Gastroesophageal sphincter (tissue), 3 donors: ENCODE measurements at regions not wholly inside any gene's neighbourhood (a gene's known extent, or its start where the extent isn't known, plus 50 kb on each side); places are given as distances from the start of the nearest gene placed in this dataset.

Source experiments
- CTCF ChIP-seq, 4 experiments: fragments of 200-600 bp in 2 of 4; fragments of 450-650 bp in 2 of 4; sonication (generic) in 1 of 4; IDR thresholded peaks; one replicate each; pipeline ENCODE4 v1.5.1; 2017 to 2019; ENCODE audit warnings: antibody characterized with exemption in 4 of 4, mild to moderate bottlenecking in 2 of 4, moderate library complexity in 2 of 4
- POLR2A ChIP-seq, 2 donors: fragments of 450-650 bp; IDR thresholded peaks; one replicate each; pipeline ENCODE4 v1.6.1; 2017; ENCODE audit warnings: antibody characterized with exemption in 2 of 2, mild to moderate bottlenecking in 2 of 2, moderate library complexity in 1 of 2

GRCh38 chr7:73974948-73975926 lies 52.7 kb upstream of the ELN start:
- TF ChIP-seq CTCF (IDR thresholded peaks at IDR 0.05): no peak
- TF ChIP-seq POLR2A (IDR thresholded peaks at IDR 0.05): no peak
